Endothelial cell of umbilical vein (primary cell): ENCODE measurements at regions not wholly inside any gene's neighbourhood (a gene's known extent, or its start where the extent isn't known, plus 50 kb on each side); places are given as distances from the start of the nearest gene placed in this dataset.

ENCODE experiments used
- BruUV-seq: library from RNA; stranded (reverse); fragments of 400-500 nt; replicated peaks from 2 replicates; lab custom pipeline; 2021; lab: Mats Ljungman, UMichigan
- CTCF ChIA-PET: fragments of 300-600, 350-600 bp; sonication (Branson Sonifier 250); formaldehyde crosslinking; loops from one replicate; lab custom pipeline; 2021; ENCODE audit warnings: antibody characterized with exemption, inconsistent platforms; lab: Charles Lee
- POLR2A ChIA-PET: fragments of 300-600, 350-600 bp; sonication (Branson Sonifier 250); formaldehyde crosslinking; loops from one replicate; lab custom pipeline; 2021; ENCODE audit warnings: antibody characterized with exemption, inconsistent platforms; lab: Charles Lee
- DNase-seq: peaks from one replicate; pipeline ENCODE4 v3.0.0-alpha.2; 2011; ENCODE audit warnings: low read depth, low spot score
- FAIRE-seq: peaks from 2 replicates; lab custom pipeline; 2011; peaks lifted over from hg19 to GRCh38; lab: Jason Lieb, UNC
- H2AFZ ChIP-seq: 2 replicates; pipeline ENCODE4 v1.6.0; 2012; ENCODE audit warnings: low read depth, low read length, control low read depth, inconsistent platforms
- H3K27ac ChIP-seq: 2 replicates; pipeline ENCODE4 v1.5.1; 2011; ENCODE audit warnings: low read depth, mild to moderate bottlenecking, control low read depth, low read length, moderate library complexity; ENCODE audit not compliant: insufficient read depth
- H3K27me3 ChIP-seq, 2 experiments: 2 replicates each; pipeline versions ENCODE4 v1.6.0 to v1.6.1; 2011; ENCODE audit warnings: low read length in 2 of 2, mixed read lengths in 1 of 2; ENCODE audit not compliant: control insufficient read depth in 2 of 2, insufficient read depth in 2 of 2
- H3K36me3 ChIP-seq, 2 experiments: 2 replicates in 1 of 2; 3 replicates in 1 of 2; pipeline ENCODE4 v1.5.1; 2011; ENCODE audit warnings: low read length in 2 of 2, mild to moderate bottlenecking in 1 of 2, moderate library complexity in 1 of 2; ENCODE audit not compliant: control insufficient read depth in 2 of 2, insufficient read depth in 2 of 2; ENCODE audit errors: extremely low read depth in 1 of 2
- H3K4me1 ChIP-seq: 3 replicates; pipeline ENCODE4 v1.5.1; 2011; ENCODE audit warnings: mild to moderate bottlenecking, low read length; ENCODE audit not compliant: control insufficient read depth, insufficient read depth; ENCODE audit errors: extremely low read depth
- H3K4me2 ChIP-seq: 2 replicates; pipeline ENCODE4 v1.6.1; 2011; ENCODE audit warnings: low read length, control low read depth, mixed read lengths; ENCODE audit not compliant: insufficient read depth
- H3K4me3 ChIP-seq, 3 experiments: fragments of 200-600 bp in 1 of 3; sonication (generic), shearing (Covaris generic) in 1 of 3; replicated peaks in 1 of 3; 2 replicates each; pipeline ENCODE4 v1.5.1; 2011 to 2016; ENCODE audit warnings: control low read depth in 3 of 3, low read length in 3 of 3, mild to moderate bottlenecking in 2 of 3, inconsistent platforms in 1 of 3, low read depth in 1 of 3, moderate library complexity in 1 of 3; ENCODE audit not compliant: insufficient read depth in 1 of 3
- H3K79me2 ChIP-seq: 2 replicates; pipeline ENCODE4 v1.6.0; 2012; ENCODE audit warnings: low read length, inconsistent platforms; ENCODE audit not compliant: control insufficient read depth, insufficient read depth
- H3K9ac ChIP-seq: replicated peaks from 2 replicates; pipeline ENCODE3; 2011; ENCODE audit warnings: low read length, control low read depth; ENCODE audit not compliant: insufficient read depth; ENCODE audit errors: extremely low read depth
- H3K9me1 ChIP-seq: replicated peaks from 3 replicates; pipeline ENCODE4 v1.6.0; 2011; ENCODE audit warnings: mild to moderate bottlenecking, low read length; ENCODE audit not compliant: control insufficient read depth, insufficient read depth; ENCODE audit errors: extremely low read depth
- H3K9me3 ChIP-seq: replicated peaks from 2 replicates; pipeline ENCODE4 v1.5.1; 2012; ENCODE audit warnings: low read length, inconsistent platforms; ENCODE audit not compliant: control insufficient read depth, insufficient read depth
- H4K20me1 ChIP-seq: replicated peaks from 2 replicates; pipeline ENCODE3; 2011; ENCODE audit warnings: mild to moderate bottlenecking, low read length; ENCODE audit not compliant: control insufficient read depth, insufficient read depth; ENCODE audit errors: extremely low read depth
- EZH2 ChIP-seq: IDR thresholded peaks from 2 replicates; pipeline ENCODE4 v1.6.1; 2012; ENCODE audit warnings: borderline replicate concordance, low read depth, mild to moderate bottlenecking, moderate library complexity, low read length, inconsistent platforms; ENCODE audit not compliant: severe bottlenecking
- FOS ChIP-seq: IDR thresholded peaks from 2 replicates; pipeline ENCODE4 v1.6.1; 2011; ENCODE audit warnings: mild to moderate bottlenecking, low read length, moderate library complexity, borderline replicate concordance; ENCODE audit not compliant: insufficient read depth
- GATA2 ChIP-seq: IDR thresholded peaks from 2 replicates; pipeline ENCODE4 v1.7.0; 2011; ENCODE audit warnings: low read depth, mild to moderate bottlenecking, moderate library complexity, mixed read lengths, low read length; ENCODE audit not compliant: insufficient read length, insufficient read depth
- JUN ChIP-seq: IDR thresholded peaks from 2 replicates; pipeline ENCODE4 v1.6.1; 2011; ENCODE audit warnings: borderline replicate concordance, low read depth; ENCODE audit not compliant: insufficient read length, insufficient read depth
- MYC ChIP-seq: IDR thresholded peaks from one replicate; pipeline ENCODE4 v1.6.1; 2011; ENCODE audit warnings: mild to moderate bottlenecking, low read depth, low read length
- POLR2A ChIP-seq: IDR thresholded peaks from 2 replicates; pipeline ENCODE4 v1.6.1; 2012; ENCODE audit warnings: low read depth, mild to moderate bottlenecking, control low read depth, low read length
- POLR2AphosphoS5 ChIP-seq: IDR thresholded peaks from 2 replicates; pipeline ENCODE4 v1.6.1; 2012; ENCODE audit warnings: low read depth, mild to moderate bottlenecking, control low read depth, low read length, moderate library complexity; ENCODE audit not compliant: insufficient read depth
- dilution Hi-C: fragments of 300-500 bp; cut with MboI; formaldehyde crosslinking; loops from one replicate; pipeline ENCODE4 v1.15.0; 2019; ENCODE audit warnings: low sequenced_read_pairs; ENCODE audit not compliant: extremely low pct_ligation_motif_present
- intact Hi-C: fragments of 100-400 bp; cut with micrococcal nuclease; formaldehyde crosslinking; loops from one replicate; pipeline ENCODE4 v1.10.0; 2022
- TF ChIP-seq, protein P1 (sequence below): IDR thresholded peaks from 2 replicates; pipeline ENCODE4 v1.6.1; 2011; ENCODE audit not compliant: insufficient read depth, insufficient read length
- TF ChIP-seq, protein P2 (sequence below), 2 donors: IDR thresholded peaks; 1 replicate in 1 of 2; 2 replicates in 1 of 2; pipeline ENCODE4 v1.5.1; 2011; ENCODE audit warnings: low read length in 2 of 2, mild to moderate bottlenecking in 2 of 2, moderate library complexity in 2 of 2, control low read depth in 1 of 2, inconsistent platforms in 1 of 2, low read depth in 1 of 2; ENCODE audit not compliant: insufficient read depth in 1 of 2; ENCODE audit errors: extremely low read depth in 1 of 2

DNA sequence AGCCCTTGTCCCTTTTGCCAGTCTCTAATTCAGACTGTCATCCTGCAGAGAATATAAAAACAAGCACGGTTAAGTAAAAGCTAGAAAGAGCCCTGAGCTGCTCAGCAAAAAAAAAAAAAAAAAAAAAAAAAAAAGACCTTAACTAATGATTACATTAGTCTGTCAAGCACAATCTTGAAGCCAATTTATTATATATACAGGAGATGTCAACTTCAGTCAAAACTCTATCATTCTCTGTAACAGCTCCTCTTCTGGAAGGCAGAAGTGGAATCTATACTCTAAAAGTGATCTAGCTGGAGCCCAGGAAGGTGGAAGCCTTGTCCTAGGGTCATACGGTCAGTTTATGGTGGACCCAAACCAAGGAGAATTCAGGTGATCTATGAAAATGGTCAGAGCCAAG lies 55.2 kb upstream of the UBASH3B start:
- FAIRE-seq = no peak
- Histone ChIP-seq H3K9me1 (no peaks in the 10 kb centered on the region), H2AFZ (no peak overlapping the region), H3K9ac (no peak overlapping the region), H3K27ac (no peak overlapping the region), H3K79me2 (no peaks in the 10 kb centered on the region), H3K4me3 (no peak overlapping the region), H3K27me3 (no peaks in the 10 kb centered on the region), H3K9me3 (no peaks in the 10 kb centered on the region), H3K36me3 (no peaks in the 10 kb centered on the region), H4K20me1 (no peaks in the 10 kb centered on the region), H3K4me1 (no peaks in the 10 kb centered on the region), H3K4me2 (no peak overlapping the region)
- ChIA-PET CTCF (interaction anchor here (0.6 to 1.6 kb wide), 2 partner anchors 20 to 29 kb away, joined by 3 to 5 read pairs; no protein-coding TSS in a partner anchor), POLR2A (no interaction called here)
- no TSS peak for BruUV-seq
- intact Hi-C loops (no loop called here), dilution Hi-C loops (no loop called here)
- TF ChIP-seq MYC (no peak), EZH2 (no peak), POLR2A (no peak), POLR2AphosphoS5 (no peak), FOS (no peak), GATA2 (no peak), JUN (no peak)
- TF ChIP-seq, protein P1, sequence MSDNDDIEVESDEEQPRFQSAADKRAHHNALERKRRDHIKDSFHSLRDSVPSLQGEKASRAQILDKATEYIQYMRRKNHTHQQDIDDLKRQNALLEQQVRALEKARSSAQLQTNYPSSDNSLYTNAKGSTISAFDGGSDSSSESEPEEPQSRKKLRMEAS = no peak
- TF ChIP-seq, protein P2, sequence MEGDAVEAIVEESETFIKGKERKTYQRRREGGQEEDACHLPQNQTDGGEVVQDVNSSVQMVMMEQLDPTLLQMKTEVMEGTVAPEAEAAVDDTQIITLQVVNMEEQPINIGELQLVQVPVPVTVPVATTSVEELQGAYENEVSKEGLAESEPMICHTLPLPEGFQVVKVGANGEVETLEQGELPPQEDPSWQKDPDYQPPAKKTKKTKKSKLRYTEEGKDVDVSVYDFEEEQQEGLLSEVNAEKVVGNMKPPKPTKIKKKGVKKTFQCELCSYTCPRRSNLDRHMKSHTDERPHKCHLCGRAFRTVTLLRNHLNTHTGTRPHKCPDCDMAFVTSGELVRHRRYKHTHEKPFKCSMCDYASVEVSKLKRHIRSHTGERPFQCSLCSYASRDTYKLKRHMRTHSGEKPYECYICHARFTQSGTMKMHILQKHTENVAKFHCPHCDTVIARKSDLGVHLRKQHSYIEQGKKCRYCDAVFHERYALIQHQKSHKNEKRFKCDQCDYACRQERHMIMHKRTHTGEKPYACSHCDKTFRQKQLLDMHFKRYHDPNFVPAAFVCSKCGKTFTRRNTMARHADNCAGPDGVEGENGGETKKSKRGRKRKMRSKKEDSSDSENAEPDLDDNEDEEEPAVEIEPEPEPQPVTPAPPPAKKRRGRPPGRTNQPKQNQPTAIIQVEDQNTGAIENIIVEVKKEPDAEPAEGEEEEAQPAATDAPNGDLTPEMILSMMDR (IDR thresholded peaks at IDR 0.05; ENCODE audit: extremely low read depth in 1 of 2, insufficient read depth in 1 of 2, low read depth in 1 of 2, low read length in 2 of 2) = no peak
- no peak for DNase-seq
